HL-60 (cell line): ENCODE measurements at regions not wholly inside any gene's neighbourhood (a gene's known extent, or its start where the extent isn't known, plus 50 kb on each side); places are given as distances from the start of the nearest gene placed in this dataset.

Experiments
- DNase-seq, 2 experiments: peaks; one replicate each; pipeline ENCODE4 v3.0.0-alpha.2; 2010 to 2020; ENCODE audit warnings: low read depth in 1 of 2, low spot score in 1 of 2
- H3K27ac ChIP-seq: fragments of 250-450 bp; sonication (Bioruptor Pico); replicated peaks from 2 replicates; pipeline ENCODE4 v1.5.1; 2020; ENCODE audit warnings: mild to moderate bottlenecking, moderate library complexity
- H3K27me3 ChIP-seq: fragments of 250-450 bp; sonication (Bioruptor Pico); 2 replicates; pipeline ENCODE4 v1.5.1; 2021; ENCODE audit warnings: mild to moderate bottlenecking, moderate library complexity; ENCODE audit not compliant: insufficient read depth, poor library complexity, severe bottlenecking
- H3K4me3 ChIP-seq: replicated peaks from 2 replicates; pipeline ENCODE4 v1.5.1; 2011; ENCODE audit warnings: mild to moderate bottlenecking, control low read depth, low read length; ENCODE audit not compliant: insufficient read depth
- CTCF ChIP-seq: IDR thresholded peaks from one replicate; pipeline ENCODE4 v1.5.1; 2011; ENCODE audit warnings: low read length, control low read depth, inconsistent platforms; ENCODE audit not compliant: insufficient read depth
- GABPA ChIP-seq: IDR thresholded peaks from 2 replicates; pipeline ENCODE4 v1.6.1; 2012; ENCODE audit warnings: low read depth
- POLR2AphosphoS5 ChIP-seq: IDR thresholded peaks from 2 replicates; pipeline ENCODE4 v1.6.1; 2012; ENCODE audit warnings: low read depth
- REST ChIP-seq: IDR thresholded peaks from 2 replicates; pipeline ENCODE4 v1.6.1; 2012; ENCODE audit warnings: low read depth; ENCODE audit not compliant: insufficient replicate concordance
- SPI1 ChIP-seq: IDR thresholded peaks from 2 replicates; pipeline ENCODE4 v1.6.1; 2012; ENCODE audit warnings: low read depth, mild to moderate bottlenecking, borderline replicate concordance

GRCh38 chr3:31265646-31266428 is 266.9 kb upstream of the STT3B start:
- no peak overlapping the region for H3K4me3 ChIP-seq
- TF ChIP-seq SPI1 (peak; percentile 71; the same call in 1 of the 2 replicates), REST (no peak)
- H3K27me3 ChIP-seq: no peaks in the 10 kb centered on the region
- peak overlapping the region; percentile 44 for H3K27ac ChIP-seq
- DNase-seq: peak; percentile 28 to 57

GRCh38 chr3:31268868-31269267 is 263.9 kb upstream of the STT3B start:
- TF ChIP-seq REST: no peak
- no peak for TF ChIP-seq CTCF
- TF ChIP-seq SPI1: peak; percentile 41; the same call in 1 of the 2 replicates
- TF ChIP-seq POLR2AphosphoS5: peak; percentile 98
- peak; percentile 45; the same call in 1 of the 2 replicates for TF ChIP-seq GABPA

GRCh38 chr3:31270010-31270409 is 262.7 kb upstream of the STT3B start:
- no peak for DNase-seq
- no peak overlapping the region for H3K27ac ChIP-seq
- H3K4me3 ChIP-seq: no peak overlapping the region
- no peak for TF ChIP-seq GABPA
- no peak for TF ChIP-seq CTCF
- TF ChIP-seq REST: no peak
- no peak for TF ChIP-seq POLR2AphosphoS5
- TF ChIP-seq SPI1: no peak
- no peaks in the 10 kb centered on the region for H3K27me3 ChIP-seq

More at GRCh38 chr3:31268868-31269267, 263.9 kb upstream of the STT3B start:
- H3K4me3 ChIP-seq: no peak overlapping the region
- DNase-seq: peak; percentile 45 to 92
- peak overlapping the region; percentile 59 for H3K27ac ChIP-seq
- no peaks in the 10 kb centered on the region for H3K27me3 ChIP-seq
